OCI-LY7 (cell line): ENCODE measurements at regions not wholly inside any gene's neighbourhood (a gene's known extent, or its start where the extent isn't known, plus 50 kb on each side); places are given as distances from the start of the nearest gene placed in this dataset.

ENCODE experiments used
- EZH2phosphoT487 ChIP-seq: fragments of 200-600 bp; sonication (generic); IDR thresholded peaks from 2 replicates; pipeline ENCODE4 v1.6.1; 2018; ENCODE audit warnings: low read depth, borderline replicate concordance, mild to moderate bottlenecking, mixed run types, antibody characterized with exemption, low read length, moderate library complexity, mixed read lengths
- TF ChIP-seq, protein P1 (sequence below): fragments of 200-600 bp; sonication (generic); conservative IDR thresholded peaks from 2 replicates; pipeline ENCODE4 v1.5.1; 2014; ENCODE audit warnings: mild to moderate bottlenecking, antibody characterized with exemption, low read length, moderate library complexity, mixed read lengths

DNA sequence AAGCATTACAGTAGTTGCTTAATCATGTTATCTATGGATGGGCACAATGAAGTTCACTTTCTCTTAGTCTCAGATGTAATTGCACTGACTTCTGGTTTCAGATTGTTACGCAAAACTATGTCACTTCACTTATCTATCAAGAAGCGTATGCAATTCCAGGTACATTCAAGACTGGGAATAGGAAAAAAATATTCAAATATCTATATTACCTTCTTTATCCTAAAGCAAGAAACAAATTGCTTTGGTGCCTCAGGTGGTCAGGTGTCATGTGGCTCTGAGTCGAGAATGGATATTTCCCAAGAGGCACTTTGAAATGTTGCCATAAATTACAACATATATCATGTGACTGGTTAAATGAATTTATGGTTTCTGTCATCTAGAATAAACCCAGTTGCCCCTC, 318.6 kb downstream of the SS18 start:
- TF ChIP-seq, protein P1, sequence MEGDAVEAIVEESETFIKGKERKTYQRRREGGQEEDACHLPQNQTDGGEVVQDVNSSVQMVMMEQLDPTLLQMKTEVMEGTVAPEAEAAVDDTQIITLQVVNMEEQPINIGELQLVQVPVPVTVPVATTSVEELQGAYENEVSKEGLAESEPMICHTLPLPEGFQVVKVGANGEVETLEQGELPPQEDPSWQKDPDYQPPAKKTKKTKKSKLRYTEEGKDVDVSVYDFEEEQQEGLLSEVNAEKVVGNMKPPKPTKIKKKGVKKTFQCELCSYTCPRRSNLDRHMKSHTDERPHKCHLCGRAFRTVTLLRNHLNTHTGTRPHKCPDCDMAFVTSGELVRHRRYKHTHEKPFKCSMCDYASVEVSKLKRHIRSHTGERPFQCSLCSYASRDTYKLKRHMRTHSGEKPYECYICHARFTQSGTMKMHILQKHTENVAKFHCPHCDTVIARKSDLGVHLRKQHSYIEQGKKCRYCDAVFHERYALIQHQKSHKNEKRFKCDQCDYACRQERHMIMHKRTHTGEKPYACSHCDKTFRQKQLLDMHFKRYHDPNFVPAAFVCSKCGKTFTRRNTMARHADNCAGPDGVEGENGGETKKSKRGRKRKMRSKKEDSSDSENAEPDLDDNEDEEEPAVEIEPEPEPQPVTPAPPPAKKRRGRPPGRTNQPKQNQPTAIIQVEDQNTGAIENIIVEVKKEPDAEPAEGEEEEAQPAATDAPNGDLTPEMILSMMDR = no peak
- no peak for TF ChIP-seq EZH2phosphoT487
